Activated CD4-positive, alpha-beta T cell treated with anti-CD3 and anti-CD28 coated beads for 36 hours (primary cell): ENCODE measurements at regions not wholly inside any gene's neighbourhood (a gene's known extent, or its start where the extent isn't known, plus 50 kb on each side); places are given as distances from the start of the nearest gene placed in this dataset.

ENCODE experiments used
- ATAC-seq: fragments of 200-7000 bp; cut with Tn5 transposase; one replicate; pipeline ENCODE4 v1.10.0; 2021; ENCODE audit warnings: mild to moderate bottlenecking, moderate library complexity
- CTCF ChIA-PET: fragments of 350-600 bp; sonication (Branson Sonifier 250); formaldehyde crosslinking; loops from one replicate; lab custom pipeline; 2021; ENCODE audit warnings: antibody characterized with exemption; lab: Charles Lee
- POLR2A ChIA-PET: fragments of 350-600 bp; sonication (Branson Sonifier 250); formaldehyde crosslinking; loops from one replicate; lab custom pipeline; 2021; ENCODE audit warnings: antibody characterized with exemption, inconsistent platforms; lab: Charles Lee
- DNase-seq: peaks from one replicate; pipeline ENCODE4 v3.0.0-alpha.2; 2020
- H3K27ac Mint-ChIP-seq: one replicate; pipeline ENCODE4 v1.8.0; 2021; ENCODE audit warnings: mixed read lengths
- H3K27me3 Mint-ChIP-seq: one replicate; pipeline ENCODE4 v1.8.0; 2021; ENCODE audit warnings: mixed read lengths
- H3K36me3 Mint-ChIP-seq: one replicate; pipeline ENCODE4 v1.8.0; 2021; ENCODE audit warnings: low read depth, mixed read lengths
- H3K4me1 Mint-ChIP-seq: one replicate; pipeline ENCODE4 v1.8.0; 2021; ENCODE audit warnings: mixed read lengths
- H3K4me3 Mint-ChIP-seq: one replicate; pipeline ENCODE4 v1.8.0; 2021; ENCODE audit warnings: mild to moderate bottlenecking, moderate library complexity, mixed read lengths
- H3K9me3 Mint-ChIP-seq: one replicate; pipeline ENCODE4 v1.8.0; 2021; ENCODE audit warnings: low read depth, mixed read lengths
- intact Hi-C, 2 experiments: fragments of 100-400 bp; cut with DNase I in 1 of 2; cut with micrococcal nuclease in 1 of 2; formaldehyde crosslinking; loops; one replicate each; pipeline versions ENCODE4 v1.14.2 to v1.15.1; 2022 to 2024; cut with DNase I, micrococcal nuclease

DNA sequence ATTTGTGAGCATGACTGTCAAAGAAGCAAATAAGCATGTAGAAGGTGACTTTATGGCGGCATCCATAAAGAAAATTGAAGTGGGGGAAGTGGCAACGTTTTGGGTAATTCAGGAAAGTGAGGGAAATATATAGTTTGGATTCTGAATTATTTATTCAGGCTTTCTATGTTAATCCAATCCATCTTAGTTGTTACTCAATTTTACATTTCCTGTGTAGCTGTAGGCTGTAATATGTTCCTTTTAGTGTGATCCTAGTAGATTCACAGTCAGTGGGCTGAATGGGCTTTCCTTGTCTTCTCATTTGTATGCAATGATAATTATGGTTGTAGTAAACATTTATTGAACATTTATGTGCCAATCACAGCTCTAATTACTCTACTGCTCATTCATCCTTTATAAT lies 654.1 kb downstream of the EDEM1 start:
- Mint-ChIP-seq H3K4me1 (no peaks in the 10 kb centered on the region), H3K27ac (no peak overlapping the region), H3K9me3 (no peaks in the 10 kb centered on the region), H3K27me3 (no peaks in the 10 kb centered on the region), H3K4me3 (no peak overlapping the region), H3K36me3 (no peaks in the 10 kb centered on the region)
- ATAC-seq, result no peak
- POLR2A ChIA-PET, result no interaction called here
- no peak for DNase-seq
- CTCF ChIA-PET, result no interaction called here
- intact Hi-C loops, result no loop called here

DNA sequence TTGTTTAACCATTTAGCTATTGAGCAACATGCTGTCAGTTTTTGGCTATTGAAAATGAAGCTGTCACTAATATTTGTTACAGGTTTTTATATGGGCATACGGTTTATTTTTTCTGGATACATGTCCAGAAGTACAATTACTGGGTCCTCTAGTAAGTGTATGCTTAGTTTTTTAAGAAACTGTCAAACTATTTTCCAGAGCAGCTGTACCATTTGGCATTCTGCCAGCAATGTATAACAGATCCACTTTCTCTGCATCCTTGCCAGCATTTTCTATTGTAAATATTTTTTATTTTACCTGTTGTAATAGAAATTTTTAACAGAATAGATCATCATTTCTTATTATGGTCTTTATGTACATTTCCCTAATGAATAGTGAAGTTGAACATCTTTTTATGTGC lies 658.8 kb downstream of the EDEM1 start:
- ChIA-PET CTCF (no interaction called here), POLR2A (no interaction called here)
- Mint-ChIP-seq H3K27ac (no peak overlapping the region), H3K4me3 (no peak overlapping the region), H3K9me3 (no peaks in the 10 kb centered on the region), H3K36me3 (no peaks in the 10 kb centered on the region), H3K27me3 (no peaks in the 10 kb centered on the region), H3K4me1 (no peaks in the 10 kb centered on the region)
- intact Hi-C loops, result no loop called here
- ATAC-seq, result no peak
- DNase-seq, result no peak

DNA sequence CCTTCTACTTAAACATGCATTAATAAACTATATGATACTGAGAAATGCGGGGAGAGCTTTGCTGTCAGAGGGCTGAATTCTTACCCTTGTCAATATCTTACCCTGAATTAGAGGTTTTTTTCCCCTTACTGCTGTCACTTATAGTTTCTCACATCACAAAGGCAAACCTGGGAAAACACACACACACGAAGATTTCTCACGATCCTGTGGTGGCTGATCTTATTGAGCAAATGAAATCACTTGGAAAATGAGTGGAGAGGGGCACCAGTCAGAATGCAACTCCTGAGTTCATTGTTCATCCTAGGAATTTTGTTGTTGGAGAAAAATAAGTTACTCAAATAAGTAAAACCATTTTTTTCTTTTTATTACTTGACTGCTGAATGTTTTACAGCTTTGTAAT lies 673.6 kb downstream of the EDEM1 start:
- Mint-ChIP-seq H3K4me3 (no peak overlapping the region), H3K4me1 (no peaks in the 10 kb centered on the region), H3K9me3 (no peaks in the 10 kb centered on the region), H3K27ac (no peak overlapping the region), H3K36me3 (no peaks in the 10 kb centered on the region), H3K27me3 (no peaks in the 10 kb centered on the region)
- POLR2A ChIA-PET, result no interaction called here
- DNase-seq, result no peak
- intact Hi-C loops, result no loop called here
- CTCF ChIA-PET, result no interaction called here
- ATAC-seq, result no peak

DNA sequence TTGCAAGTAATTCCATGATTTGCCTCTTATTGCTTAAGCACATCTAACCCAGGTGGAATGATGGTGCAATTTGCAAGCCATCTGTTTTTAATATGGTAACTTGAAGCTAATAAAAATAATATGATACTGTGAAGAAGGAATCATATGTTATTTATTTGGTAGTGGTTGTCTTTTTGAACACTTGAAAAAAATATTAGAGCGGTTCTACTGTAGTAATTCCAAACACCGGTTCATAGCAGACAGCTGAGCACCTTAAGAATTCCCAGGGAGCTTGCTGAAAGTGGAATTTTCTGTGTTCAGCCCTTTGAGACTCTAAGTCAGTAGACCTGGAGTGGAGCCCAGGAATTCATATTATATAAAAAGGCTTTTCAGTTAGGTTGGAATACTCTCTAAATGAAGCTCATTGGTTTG lies 687.4 kb downstream of the EDEM1 start:
- intact Hi-C loops, result no loop called here
- H3K9me3 Mint-ChIP-seq, result peaks cover 5% of the 10 kb centered on the region
- ATAC-seq, result no peak
- no peaks in the 10 kb centered on the region for H3K4me1 Mint-ChIP-seq
- H3K4me3 Mint-ChIP-seq, result no peak overlapping the region
- H3K27me3 Mint-ChIP-seq, result no peaks in the 10 kb centered on the region
- no peaks in the 10 kb centered on the region for H3K36me3 Mint-ChIP-seq
- no peak overlapping the region for H3K27ac Mint-ChIP-seq
- ChIA-PET POLR2A (no interaction called here), CTCF (no interaction called here)
- DNase-seq, result no peak

DNA sequence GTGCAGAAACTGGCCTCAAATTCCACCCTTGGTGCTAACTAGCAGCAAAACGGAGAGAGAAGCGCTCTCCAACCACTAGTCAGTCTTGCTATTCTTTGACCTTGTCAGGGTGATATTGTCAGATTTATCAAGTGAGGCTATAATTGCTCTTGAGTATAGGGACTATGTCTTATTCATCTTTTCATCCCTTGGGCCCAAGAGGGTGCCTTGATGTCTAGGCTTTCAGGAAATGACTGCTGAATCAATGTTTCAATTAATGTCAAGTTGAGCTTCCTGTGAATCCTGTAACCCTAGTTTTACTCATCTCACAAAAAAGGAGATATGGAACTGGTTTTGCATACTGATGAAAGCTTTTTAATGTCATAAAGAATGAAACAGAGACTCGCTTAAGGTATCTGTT lies 701.3 kb downstream of the EDEM1 start:
- Mint-ChIP-seq H3K27me3 (no peaks in the 10 kb centered on the region), H3K4me1 (no peaks in the 10 kb centered on the region), H3K9me3 (no peaks in the 10 kb centered on the region), H3K36me3 (no peaks in the 10 kb centered on the region), H3K4me3 (no peak overlapping the region), H3K27ac (no peak overlapping the region)
- DNase-seq, result no peak
- ATAC-seq, result no peak
- ChIA-PET POLR2A (no interaction called here), CTCF (no interaction called here)
- intact Hi-C loops, result no loop called here

DNA sequence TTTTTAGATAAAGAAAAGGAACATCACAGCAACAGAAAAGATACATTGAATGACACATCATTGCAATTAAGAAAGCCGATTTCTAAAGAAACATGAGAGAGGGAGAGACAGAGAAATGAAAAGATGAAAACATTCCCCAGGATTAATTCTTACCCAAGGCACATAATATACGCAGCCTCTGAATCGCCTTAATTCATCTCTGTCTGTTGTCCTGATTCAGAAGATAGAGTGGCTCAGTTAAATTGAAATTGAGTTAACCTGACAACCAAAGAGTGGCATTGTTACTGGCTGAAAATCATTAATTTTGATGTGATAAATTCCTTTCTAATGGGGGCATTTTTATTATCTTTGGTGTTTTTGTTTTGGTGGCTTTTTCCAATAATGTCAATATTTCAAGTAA lies 701.9 kb downstream of the EDEM1 start:
- DNase-seq (no peak), ATAC-seq (no peak)
- POLR2A ChIA-PET, result no interaction called here
- H3K36me3 Mint-ChIP-seq, result no peaks in the 10 kb centered on the region
- no peak overlapping the region for H3K27ac Mint-ChIP-seq
- H3K4me1 Mint-ChIP-seq, result no peaks in the 10 kb centered on the region
- H3K27me3 Mint-ChIP-seq, result no peaks in the 10 kb centered on the region
- intact Hi-C loops, result no loop called here
- CTCF ChIA-PET, result no interaction called here
- no peaks in the 10 kb centered on the region for H3K9me3 Mint-ChIP-seq
- H3K4me3 Mint-ChIP-seq, result no peak overlapping the region

DNA sequence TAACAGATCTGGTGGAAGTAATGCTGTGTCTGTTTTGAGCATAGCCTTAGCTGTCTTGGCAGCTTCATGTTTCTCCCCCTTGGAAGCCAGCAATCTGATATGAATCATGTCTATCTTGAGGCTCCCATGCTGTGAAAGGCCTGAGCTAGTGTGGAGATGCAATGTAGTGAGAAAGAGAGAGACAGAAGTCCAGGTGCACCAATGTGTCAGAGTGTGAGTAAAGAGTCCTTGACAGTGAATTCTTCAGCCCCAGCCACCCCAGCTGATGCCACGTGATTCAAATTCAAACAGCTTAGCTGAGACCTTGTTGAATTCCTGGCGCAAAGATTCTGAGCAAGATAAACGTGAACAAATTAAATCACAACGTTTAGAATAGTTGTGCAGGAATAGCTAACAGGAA lies 704.2 kb downstream of the EDEM1 start:
- Mint-ChIP-seq H3K4me3 (no peak overlapping the region), H3K4me1 (no peaks in the 10 kb centered on the region), H3K9me3 (no peaks in the 10 kb centered on the region), H3K36me3 (no peaks in the 10 kb centered on the region), H3K27ac (no peak overlapping the region), H3K27me3 (no peaks in the 10 kb centered on the region)
- POLR2A ChIA-PET, result no interaction called here
- ATAC-seq (no peak), DNase-seq (no peak)
- intact Hi-C loops, result no loop called here
- CTCF ChIA-PET, result no interaction called here

DNA sequence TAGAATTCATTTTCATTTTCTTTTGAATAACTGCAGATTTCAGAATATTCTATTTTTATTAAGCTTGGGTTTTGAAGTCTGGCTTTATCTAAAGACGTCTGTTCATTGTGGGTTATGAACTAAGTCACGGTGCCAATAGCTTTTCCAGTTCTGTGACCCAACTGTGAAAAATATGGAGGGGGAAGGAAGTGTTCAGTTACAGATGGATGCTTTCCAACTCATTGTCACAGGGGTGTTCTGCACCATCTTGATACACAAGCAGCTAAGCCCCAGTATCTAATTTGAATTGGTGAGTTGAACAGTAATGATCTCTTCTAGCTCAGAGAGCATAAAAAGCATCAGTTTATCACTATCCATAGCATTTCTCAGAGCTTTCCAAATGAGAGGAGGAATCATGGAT lies 710.6 kb downstream of the EDEM1 start:
- Mint-ChIP-seq H3K9me3 (peaks cover 6% of the 10 kb centered on the region), H3K4me1 (no peaks in the 10 kb centered on the region), H3K4me3 (no peak overlapping the region), H3K27me3 (no peaks in the 10 kb centered on the region), H3K27ac (no peak overlapping the region), H3K36me3 (no peaks in the 10 kb centered on the region)
- intact Hi-C loops, result no loop called here
- no peak for DNase-seq
- CTCF ChIA-PET, result interaction anchor here (1.0 kb wide), 1 partner anchor 347 kb away, joined by 3 read pairs; no protein-coding TSS in a partner anchor
- ATAC-seq, result no peak
- POLR2A ChIA-PET, result no interaction called here

DNA sequence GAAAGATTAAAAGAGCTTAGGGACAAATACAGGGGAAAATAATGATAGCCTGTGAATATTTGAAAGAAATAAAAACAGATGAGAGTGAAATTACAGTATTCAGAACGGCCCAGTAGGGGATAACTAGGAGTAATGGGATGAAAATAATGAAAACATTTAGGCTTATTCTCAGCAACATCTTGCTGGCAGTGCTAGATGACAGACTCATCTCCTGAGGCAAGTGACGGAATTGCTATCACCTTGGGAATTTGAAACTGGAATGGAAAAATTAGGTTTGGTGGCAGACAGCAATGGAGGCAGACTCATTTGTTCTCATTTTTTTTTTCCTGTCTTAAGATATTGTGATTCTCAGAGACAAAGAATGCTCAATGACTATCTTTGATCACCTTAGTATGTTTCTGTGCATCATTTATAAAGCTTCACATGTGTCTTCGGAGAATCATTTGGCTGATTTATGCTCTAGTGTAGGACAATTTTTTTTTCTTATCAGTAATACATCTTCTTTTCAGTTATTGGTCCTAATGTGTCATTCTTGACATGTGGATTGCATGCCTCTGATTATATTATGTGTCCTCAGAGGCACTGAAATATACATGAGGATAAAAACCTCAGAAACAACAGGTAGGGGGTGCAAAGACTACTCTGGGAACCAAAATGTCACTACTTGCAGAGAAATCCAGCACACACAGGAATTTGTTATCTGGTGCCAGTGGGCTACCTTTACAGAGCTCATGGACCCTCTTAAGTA lies 711.7 kb downstream of the EDEM1 start:
- intact Hi-C loops, result no loop called here
- Mint-ChIP-seq H3K9me3 (peaks cover 8% of the 10 kb centered on the region), H3K4me3 (no peak overlapping the region), H3K36me3 (no peaks in the 10 kb centered on the region), H3K27me3 (no peaks in the 10 kb centered on the region), H3K4me1 (no peaks in the 10 kb centered on the region), H3K27ac (no peak overlapping the region)
- ChIA-PET POLR2A (no interaction called here), CTCF (interaction anchor here (1.0 kb wide), 1 partner anchor 349 kb away, joined by 3 read pairs; no protein-coding TSS in a partner anchor)
- DNase-seq (no peak), ATAC-seq (no peak)

DNA sequence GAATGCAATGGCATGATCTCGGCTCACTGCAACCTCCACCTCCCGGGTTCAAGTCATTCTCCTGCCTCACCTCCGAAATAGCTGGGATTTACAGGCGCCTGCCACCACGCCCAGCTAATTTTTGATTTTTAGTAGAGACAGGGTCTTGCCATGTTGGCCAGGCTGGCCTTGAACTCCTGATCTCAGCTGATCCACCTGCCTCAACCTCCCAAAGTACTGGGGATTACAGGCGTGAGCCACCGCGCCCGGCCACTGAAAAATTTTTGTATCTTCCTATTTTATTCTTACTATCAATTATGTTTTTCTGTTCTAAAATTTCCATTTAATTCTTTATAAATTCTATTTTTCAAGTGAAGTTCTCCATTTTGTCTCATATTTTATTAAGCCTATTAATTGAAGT lies 730.4 kb downstream of the EDEM1 start:
- CTCF ChIA-PET, result no interaction called here
- ATAC-seq (no peak), DNase-seq (no peak)
- Mint-ChIP-seq H3K27ac (no peak overlapping the region), H3K4me3 (no peak overlapping the region), H3K4me1 (no peaks in the 10 kb centered on the region), H3K36me3 (no peaks in the 10 kb centered on the region), H3K9me3 (peaks cover 5% of the 10 kb centered on the region), H3K27me3 (no peaks in the 10 kb centered on the region)
- POLR2A ChIA-PET, result no interaction called here
- intact Hi-C loops, result no loop called here

DNA sequence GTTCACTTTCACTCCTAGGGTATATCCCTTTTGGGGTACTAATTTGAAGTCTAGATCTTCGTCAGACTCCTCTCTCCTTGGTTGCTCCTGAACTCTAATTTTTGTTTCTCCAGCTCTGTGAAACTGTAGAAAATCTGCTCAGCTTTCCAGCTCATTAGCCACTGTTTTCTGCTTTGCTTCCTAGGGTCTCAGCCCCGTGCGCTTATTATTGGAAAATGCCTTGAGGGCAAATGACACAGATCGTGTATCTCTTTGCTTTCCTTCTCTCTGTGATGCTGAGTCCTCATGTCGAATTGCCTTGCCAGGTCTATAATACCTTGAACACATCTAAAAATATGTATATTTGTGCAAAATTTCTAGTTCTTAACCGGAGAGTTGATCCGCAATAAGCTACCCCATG lies 731.1 kb downstream of the EDEM1 start:
- POLR2A ChIA-PET, result no interaction called here
- CTCF ChIA-PET, result no interaction called here
- DNase-seq (no peak), ATAC-seq (no peak)
- Mint-ChIP-seq H3K27me3 (no peaks in the 10 kb centered on the region), H3K9me3 (peaks cover 5% of the 10 kb centered on the region), H3K36me3 (no peaks in the 10 kb centered on the region), H3K4me3 (no peak overlapping the region), H3K27ac (no peak overlapping the region), H3K4me1 (no peaks in the 10 kb centered on the region)
- intact Hi-C loops, result no loop called here

DNA sequence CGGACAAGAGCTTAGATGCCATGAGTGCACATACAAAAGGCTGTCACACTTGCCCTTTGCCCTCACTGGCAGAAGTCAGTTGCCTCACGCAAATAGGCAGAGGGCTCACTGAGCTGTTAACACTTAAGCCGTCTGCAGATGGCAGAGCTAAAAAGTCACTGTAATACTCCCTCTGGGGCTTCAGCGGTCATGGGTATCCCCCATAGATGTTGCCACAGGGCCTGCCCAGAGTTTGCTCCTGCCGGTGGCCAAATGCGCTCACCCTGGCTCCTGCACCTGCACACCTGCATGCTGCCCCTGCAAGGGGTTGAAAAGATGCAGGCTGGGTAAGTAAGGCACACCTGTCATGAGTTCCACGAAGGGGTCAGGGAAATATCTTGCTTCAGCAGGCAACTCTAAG lies 741.5 kb downstream of the EDEM1 start:
- no peaks in the 10 kb centered on the region for H3K4me1 Mint-ChIP-seq
- ChIA-PET POLR2A (no interaction called here), CTCF (no interaction called here)
- H3K36me3 Mint-ChIP-seq, result no peaks in the 10 kb centered on the region
- DNase-seq (no peak), ATAC-seq (no peak)
- no peaks in the 10 kb centered on the region for H3K9me3 Mint-ChIP-seq
- H3K27me3 Mint-ChIP-seq, result no peaks in the 10 kb centered on the region
- intact Hi-C loops, result no loop called here
- no peak overlapping the region for H3K27ac Mint-ChIP-seq
- H3K4me3 Mint-ChIP-seq, result no peak overlapping the region
